Hepatocyte (in vitro differentiated cells): ENCODE measurements at regions not wholly inside any gene's neighbourhood (a gene's known extent, or its start where the extent isn't known, plus 50 kb on each side); places are given as distances from the start of the nearest gene placed in this dataset.

ENCODE experiments used
- DNase-seq: peaks from one replicate; pipeline ENCODE4 v3.0.0-alpha.2; 2016; ENCODE audit warnings: low spot score
- H2AFZ ChIP-seq: fragments of 200-600 bp; sonication (generic); 2 replicates; pipeline ENCODE4 v1.6.0; 2016; ENCODE audit warnings: antibody characterized with exemption, mild to moderate bottlenecking
- H3K27ac ChIP-seq: fragments of 200-600 bp; sonication (generic); 2 replicates; pipeline ENCODE4 v1.5.1; 2016; ENCODE audit warnings: mild to moderate bottlenecking
- H3K27me3 ChIP-seq: fragments of 200-600 bp; sonication (generic); 2 replicates; pipeline ENCODE4 v1.6.1; 2016
- H3K36me3 ChIP-seq: fragments of 200-600 bp; sonication (generic); replicated peaks from 2 replicates; pipeline ENCODE4 v1.5.1; 2016; ENCODE audit warnings: low read depth; ENCODE audit not compliant: insufficient read depth
- H3K4me1 ChIP-seq: fragments of 200-600 bp; sonication (generic); 2 replicates; pipeline ENCODE4 v1.5.1; 2016; ENCODE audit warnings: mild to moderate bottlenecking, moderate library complexity; ENCODE audit not compliant: insufficient read depth
- H3K4me2 ChIP-seq: fragments of 200-600 bp; sonication (generic); 2 replicates; pipeline ENCODE4 v1.6.0; 2016
- H3K4me3 ChIP-seq: fragments of 200-600 bp; sonication (generic); 2 replicates; pipeline ENCODE4 v1.5.1; 2016; ENCODE audit warnings: mild to moderate bottlenecking
- H3K79me2 ChIP-seq: fragments of 200-600 bp; sonication (generic); 2 replicates; pipeline ENCODE4 v1.6.0; 2017; ENCODE audit warnings: mild to moderate bottlenecking
- H3K9me2 ChIP-seq: fragments of 200-600 bp; sonication (generic); replicated peaks from 2 replicates; pipeline ENCODE4 v1.6.0; 2017; ENCODE audit warnings: mild to moderate bottlenecking; ENCODE audit not compliant: insufficient read depth
- H3K9me3 ChIP-seq: fragments of 200-600 bp; sonication (generic); 2 replicates; pipeline ENCODE4 v1.5.1; 2016; ENCODE audit warnings: low read depth, mild to moderate bottlenecking
- H4K20me1 ChIP-seq: fragments of 200-600 bp; sonication (generic); 2 replicates; pipeline ENCODE4 v1.6.0; 2016; ENCODE audit warnings: mild to moderate bottlenecking; ENCODE audit not compliant: insufficient read depth, poor library complexity, severe bottlenecking
- CTCF ChIP-seq: fragments of 200-600 bp; sonication (generic); IDR thresholded peaks from 2 replicates; pipeline ENCODE4 v1.5.1; 2016; ENCODE audit warnings: antibody characterized with exemption, mild to moderate bottlenecking; ENCODE audit not compliant: poor library complexity
- EZH2 ChIP-seq: fragments of 200-600 bp; sonication (generic); IDR thresholded peaks from 2 replicates; pipeline ENCODE4 v1.6.1; 2016; ENCODE audit warnings: antibody characterized with exemption, mild to moderate bottlenecking, borderline replicate concordance
- EZH2phosphoT487 ChIP-seq: fragments of 200-600 bp; sonication (generic); IDR thresholded peaks from one replicate; pipeline ENCODE4 v1.6.1; 2018; ENCODE audit warnings: antibody characterized with exemption, mild to moderate bottlenecking, low read depth, moderate library complexity; ENCODE audit not compliant: unreplicated experiment, severe bottlenecking
- WGBS: methylation state at CpG from one replicate; pipeline ENCODE4 v1.1.6; 2016; ENCODE audit warnings: low lambda C conversion rate; ENCODE audit errors: missing lambda C conversion rate; 5-methylcytosine and 5-hydroxymethylcytosine counted together

GRCh38 chr5:62717301-62717933 is 138.8 kb downstream of the LRRC70 start:
- Histone ChIP-seq H3K9me3 (no peaks in the 10 kb centered on the region), H3K4me2 (no peak overlapping the region), H3K27ac (no peak overlapping the region), H3K4me3 (no peak overlapping the region), H3K4me1 (peaks cover 4% of the 10 kb centered on the region), H3K36me3 (no peaks in the 10 kb centered on the region), H2AFZ (no peak overlapping the region), H3K79me2 (no peaks in the 10 kb centered on the region), H3K27me3 (no peaks in the 10 kb centered on the region), H4K20me1 (no peaks in the 10 kb centered on the region), H3K9me2 (no peaks in the 10 kb centered on the region)
- 57% methylated on average over 2 of the region's 2 CpGs for WGBS
- TF ChIP-seq CTCF = no peak
- TF ChIP-seq EZH2 = no peak
- no peak for TF ChIP-seq EZH2phosphoT487
- DNase-seq = no peak

DNA sequence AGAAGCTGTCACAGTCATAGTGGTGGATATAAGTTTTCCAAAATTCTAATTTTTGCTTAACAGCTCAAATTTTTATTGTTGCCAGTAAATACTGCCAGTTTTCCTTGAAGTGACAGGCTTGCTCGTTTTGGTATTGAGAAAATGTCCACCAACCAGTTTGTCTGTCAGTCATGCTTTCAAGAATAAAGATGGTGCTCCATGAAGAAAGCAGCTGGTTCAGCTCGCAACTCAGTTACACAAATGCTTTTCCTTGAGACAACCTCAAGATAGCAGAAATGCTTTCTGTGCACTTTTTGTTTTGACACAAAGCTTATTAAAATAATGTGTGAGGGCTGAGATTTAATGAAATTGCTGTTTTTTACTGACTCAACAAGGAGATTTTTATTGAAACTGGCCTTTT is 135.7 kb downstream of the LRRC70 start:
- no peaks in the 10 kb centered on the region for H3K36me3 ChIP-seq
- H3K9me3 ChIP-seq = no peaks in the 10 kb centered on the region
- no peak for TF ChIP-seq EZH2phosphoT487
- no peak for TF ChIP-seq CTCF
- TF ChIP-seq EZH2 = no peak
- H3K9me2 ChIP-seq = no peaks in the 10 kb centered on the region
- no peak overlapping the region for H3K27ac ChIP-seq
- no peak overlapping the region for H3K4me2 ChIP-seq
- H3K27me3 ChIP-seq = no peaks in the 10 kb centered on the region
- H3K4me3 ChIP-seq = no peak overlapping the region
- H4K20me1 ChIP-seq = no peaks in the 10 kb centered on the region
- WGBS = 77% methylated on average over 2 of the region's 2 CpGs
- no peak overlapping the region for H2AFZ ChIP-seq
- no peak for DNase-seq
- no peaks in the 10 kb centered on the region for H3K79me2 ChIP-seq
- H3K4me1 ChIP-seq = peaks cover 4% of the 10 kb centered on the region

- Histone ChIP-seq H2AFZ (no peak overlapping the region), H3K4me2 (no peak overlapping the region), H3K27ac (no peak overlapping the region), H3K4me3 (no peak overlapping the region), H3K27me3 (no peaks in the 10 kb centered on the region), H3K4me1 (no peaks in the 10 kb centered on the region), H3K79me2 (no peaks in the 10 kb centered on the region), H3K9me3 (no peaks in the 10 kb centered on the region), H3K9me2 (no peaks in the 10 kb centered on the region), H3K36me3 (no peaks in the 10 kb centered on the region), H4K20me1 (no peaks in the 10 kb centered on the region)
- WGBS = 88% methylated on average over 1 of the region's 1 CpG
- no peak for DNase-seq
- TF ChIP-seq EZH2phosphoT487 (no peak), EZH2 (no peak), CTCF (no peak)
Measured at GRCh38 chr5:62708481-62709325, 130.1 kb downstream of the LRRC70 start.
